Kidney tubule cell (primary cell): ENCODE measurements at regions not wholly inside any gene's neighbourhood (a gene's known extent, or its start where the extent isn't known, plus 50 kb on each side); places are given as distances from the start of the nearest gene placed in this dataset.

ENCODE experiments used
- DNase-seq: peaks from one replicate; pipeline ENCODE4 v3.0.0-alpha.2; 2018; ENCODE audit warnings: low spot score

- DNase-seq = no peak
These were observed 409.5 kb upstream of the ADGRL3 start for GRCh38 chr4:60790608-60791007.

- no peak for DNase-seq
These were observed 405.8 kb upstream of the ADGRL3 start for GRCh38 chr4:60794372-60794771.

- no peak for DNase-seq
These were observed 400.9 kb upstream of the ADGRL3 start for GRCh38 chr4:60799214-60799613.

GRCh38 chr4:60800701-60801100 lies 399.4 kb upstream of the ADGRL3 start:
- no peak for DNase-seq

- peak; percentile 37 for DNase-seq
These were observed 394.4 kb upstream of the ADGRL3 start for GRCh38 chr4:60805500-60806313.

- DNase-seq = no peak
These were observed 391.2 kb upstream of the ADGRL3 start for GRCh38 chr4:60808726-60809485.

GRCh38 chr4:60809486-60809800 lies 390.7 kb upstream of the ADGRL3 start:
- DNase-seq = no peak

- DNase-seq = no peak
These were observed 387.3 kb upstream of the ADGRL3 start for GRCh38 chr4:60812811-60813210.

GRCh38 chr4:60814549-60814948 lies 385.6 kb upstream of the ADGRL3 start:
- DNase-seq = no peak

GRCh38 chr4:60817609-60818008 lies 382.5 kb upstream of the ADGRL3 start:
- no peak for DNase-seq

GRCh38 chr4:60822986-60823385 lies 377.1 kb upstream of the ADGRL3 start:
- no peak for DNase-seq

GRCh38 chr4:60840020-60840419 lies 360.1 kb upstream of the ADGRL3 start:
- DNase-seq = no peak

GRCh38 chr4:60846678-60847077 lies 353.4 kb upstream of the ADGRL3 start:
- no peak for DNase-seq

- DNase-seq = no peak
These were observed 352.5 kb upstream of the ADGRL3 start for GRCh38 chr4:60847614-60848013.

GRCh38 chr4:60857130-60857753 lies 342.9 kb upstream of the ADGRL3 start:
- DNase-seq = no peak

GRCh38 chr4:60863442-60863841 lies 336.7 kb upstream of the ADGRL3 start:
- DNase-seq = no peak

- no peak for DNase-seq
These were observed 334.9 kb upstream of the ADGRL3 start for GRCh38 chr4:60865273-60865672.

- DNase-seq = no peak
These were observed 331.7 kb upstream of the ADGRL3 start for GRCh38 chr4:60868232-60868960.

- DNase-seq = no peak
These were observed 320.9 kb upstream of the ADGRL3 start for GRCh38 chr4:60879135-60879701.

GRCh38 chr4:60884587-60884986 lies 315.5 kb upstream of the ADGRL3 start:
- no peak for DNase-seq

GRCh38 chr4:60885011-60885410 lies 315.1 kb upstream of the ADGRL3 start:
- no peak for DNase-seq

- DNase-seq = no peak
These were observed 309.4 kb upstream of the ADGRL3 start for GRCh38 chr4:60890743-60891142.
